Uterus (tissue), 2 donors: ENCODE measurements at regions not wholly inside any gene's neighbourhood (a gene's known extent, or its start where the extent isn't known, plus 50 kb on each side); places are given as distances from the start of the nearest gene placed in this dataset.

Source experiments
- CTCF ChIP-seq, 4 experiments: fragments of 200-600 bp in 2 of 4; fragments of 450-650 bp in 2 of 4; sonication (generic) in 2 of 4; IDR thresholded peaks; one replicate each; pipeline ENCODE4 v1.5.1; 2016 to 2019; ENCODE audit warnings: antibody characterized with exemption in 4 of 4, mild to moderate bottlenecking in 2 of 4, moderate library complexity in 1 of 4
- POLR2A ChIP-seq, 2 donors: fragments of 450-650 bp; IDR thresholded peaks; one replicate each; pipeline ENCODE4 v1.6.1; 2016; ENCODE audit warnings: antibody characterized with exemption in 2 of 2, mild to moderate bottlenecking in 1 of 2, moderate library complexity in 1 of 2

- TF ChIP-seq POLR2A (IDR thresholded peaks at IDR 0.05) (no peak), CTCF (IDR thresholded peaks at IDR 0.05) (no peak)
These were observed 198.2 kb upstream of the ATP2B1 start for GRCh38 chr12:89906824-89907223.
